Esophagus squamous epithelium (tissue), 5 donors: ENCODE measurements at regions not wholly inside any gene's neighbourhood (a gene's known extent, or its start where the extent isn't known, plus 50 kb on each side); places are given as distances from the start of the nearest gene placed in this dataset.

Source experiments
- DNase-seq: peaks from one replicate; lab custom pipeline; 2025; lab: John Stamatoyannopoulos, UW
- H3K27ac ChIP-seq, 4 donors: fragments of 200-600 bp; sonication (generic); one replicate each; pipeline ENCODE4 v1.5.1; 2016 to 2019; ENCODE audit warnings: mild to moderate bottlenecking in 1 of 4
- H3K27me3 ChIP-seq, 4 donors: fragments of 200-600 bp; sonication (generic); 1 replicate in 3 of 4; 2 replicates in 1 of 4; pipeline versions ENCODE4 v1.5.1 to v1.6.0; 2017 to 2021; ENCODE audit warnings: antibody characterized with exemption in 1 of 4
- H3K36me3 ChIP-seq, 3 donors: fragments of 200-600 bp; sonication (generic); one replicate each; pipeline ENCODE4 v1.5.1; 2016 to 2019
- H3K4me1 ChIP-seq, 3 donors: fragments of 200-600 bp; sonication (generic); one replicate each; pipeline ENCODE4 v1.5.1; 2017 to 2019
- H3K4me3 ChIP-seq, 4 donors: fragments of 200-600 bp; sonication (generic); 1 replicate in 3 of 4; 2 replicates in 1 of 4; pipeline ENCODE4 v1.5.1; 2016 to 2019; ENCODE audit warnings: mild to moderate bottlenecking in 2 of 4, moderate library complexity in 1 of 4
- H3K9me3 ChIP-seq, 3 donors: fragments of 200-600 bp; sonication (generic); one replicate each; pipeline ENCODE4 v1.5.1; 2016 to 2019
- POLR2A ChIP-seq, 4 donors: fragments of 450-650 bp; IDR thresholded peaks; one replicate each; pipeline ENCODE4 v1.6.1; 2017; ENCODE audit warnings: antibody characterized with exemption in 4 of 4, mild to moderate bottlenecking in 4 of 4, moderate library complexity in 3 of 4
- WGBS, 2 donors: methylation state at CpG; one replicate each; pipeline ENCODE4 v1.1.5; 2018; 5-methylcytosine and 5-hydroxymethylcytosine counted together
- intact Hi-C: fragments of 100-400 bp; cut with DNase I; formaldehyde crosslinking; loops from one replicate; pipeline ENCODE4 v1.15.0; 2022
- TF ChIP-seq, protein P1 (sequence below), 6 experiments: fragments of 450-650 bp in 4 of 6; fragments of 200-600 bp in 2 of 6; sonication (generic) in 2 of 6; IDR thresholded peaks; one replicate each; pipeline ENCODE4 v1.5.1; 2016 to 2019; ENCODE audit warnings: antibody characterized with exemption in 6 of 6, mild to moderate bottlenecking in 4 of 6, moderate library complexity in 4 of 6
- donor health status: DM: yes; HTN: yes; CAD: no.

DNA sequence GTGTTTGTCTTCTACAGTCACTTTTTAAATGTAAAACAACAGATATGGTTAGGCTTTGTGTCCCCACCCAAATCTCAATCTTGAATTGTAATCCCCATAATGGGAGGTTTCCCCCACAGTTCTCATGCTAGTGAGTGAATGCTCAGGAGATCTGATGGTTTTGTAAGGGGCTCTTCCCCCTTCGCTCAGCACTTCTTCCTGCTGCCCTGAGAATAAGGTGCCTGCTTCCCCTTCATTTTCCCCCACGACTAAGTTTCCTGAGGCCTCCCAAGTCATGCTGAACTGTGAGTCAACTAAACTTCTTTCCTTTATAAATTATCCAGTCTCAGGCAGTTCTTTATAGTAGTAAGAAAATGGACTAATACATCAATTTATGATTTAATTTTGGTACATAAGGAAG is 118.0 kb upstream of the SNTG2 start:
- no peak for TF ChIP-seq POLR2A (IDR thresholded peaks at IDR 0.05)
- TF ChIP-seq, protein P1, sequence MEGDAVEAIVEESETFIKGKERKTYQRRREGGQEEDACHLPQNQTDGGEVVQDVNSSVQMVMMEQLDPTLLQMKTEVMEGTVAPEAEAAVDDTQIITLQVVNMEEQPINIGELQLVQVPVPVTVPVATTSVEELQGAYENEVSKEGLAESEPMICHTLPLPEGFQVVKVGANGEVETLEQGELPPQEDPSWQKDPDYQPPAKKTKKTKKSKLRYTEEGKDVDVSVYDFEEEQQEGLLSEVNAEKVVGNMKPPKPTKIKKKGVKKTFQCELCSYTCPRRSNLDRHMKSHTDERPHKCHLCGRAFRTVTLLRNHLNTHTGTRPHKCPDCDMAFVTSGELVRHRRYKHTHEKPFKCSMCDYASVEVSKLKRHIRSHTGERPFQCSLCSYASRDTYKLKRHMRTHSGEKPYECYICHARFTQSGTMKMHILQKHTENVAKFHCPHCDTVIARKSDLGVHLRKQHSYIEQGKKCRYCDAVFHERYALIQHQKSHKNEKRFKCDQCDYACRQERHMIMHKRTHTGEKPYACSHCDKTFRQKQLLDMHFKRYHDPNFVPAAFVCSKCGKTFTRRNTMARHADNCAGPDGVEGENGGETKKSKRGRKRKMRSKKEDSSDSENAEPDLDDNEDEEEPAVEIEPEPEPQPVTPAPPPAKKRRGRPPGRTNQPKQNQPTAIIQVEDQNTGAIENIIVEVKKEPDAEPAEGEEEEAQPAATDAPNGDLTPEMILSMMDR (IDR thresholded peaks at IDR 0.05), result no peak
- no peak overlapping the region for H3K27ac ChIP-seq
- peaks cover 0 to 15% (median 0%) of the 10 kb centered on the region in 3 donors for H3K4me1 ChIP-seq
- no peak for DNase-seq
- no peak overlapping the region for H3K4me3 ChIP-seq
- WGBS, 2 donors, result 50 to 53% methylated on average over 2 of the region's 2 CpGs
- H3K27me3 ChIP-seq, result peaks cover 0 to 16% (median 0%) of the 10 kb centered on the region in 4 donors
- no peaks in the 10 kb centered on the region for H3K9me3 ChIP-seq
- H3K36me3 ChIP-seq, result no peaks in the 10 kb centered on the region
- intact Hi-C loops, result no loop called here

DNA sequence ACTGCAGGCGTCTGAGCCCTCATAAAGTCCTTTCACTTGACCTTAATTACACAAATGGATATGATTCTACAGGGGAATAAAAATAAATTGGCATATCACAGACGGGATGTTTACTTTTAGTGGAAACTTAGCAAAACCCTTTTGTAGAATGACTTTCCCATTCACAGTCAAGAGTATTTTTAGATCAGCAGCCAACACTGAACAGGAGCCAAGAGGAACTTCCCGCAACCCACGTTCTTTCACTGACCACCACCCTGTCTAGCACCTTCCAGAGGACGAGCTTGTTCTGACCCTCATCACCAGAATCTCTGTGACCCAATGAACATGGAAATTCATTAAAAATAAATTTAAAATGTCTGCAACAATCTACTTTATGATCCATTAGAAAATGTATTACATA is 119.0 kb upstream of the SNTG2 start:
- Histone ChIP-seq H3K4me1 (peaks cover 0 to 15% (median 0%) of the 10 kb centered on the region in 3 donors), H3K9me3 (no peaks in the 10 kb centered on the region), H3K4me3 (no peak overlapping the region), H3K27me3 (peaks cover 0 to 16% (median 0%) of the 10 kb centered on the region in 4 donors), H3K36me3 (no peaks in the 10 kb centered on the region), H3K27ac (no peak overlapping the region)
- TF ChIP-seq, protein P1 (IDR thresholded peaks at IDR 0.05), result no peak
- TF ChIP-seq POLR2A (IDR thresholded peaks at IDR 0.05), result no peak
- intact Hi-C loops, result no loop called here
- DNase-seq, result no peak
- WGBS, 2 donors, result 10 to 28% methylated on average over 5 of the region's 5 CpGs

DNA sequence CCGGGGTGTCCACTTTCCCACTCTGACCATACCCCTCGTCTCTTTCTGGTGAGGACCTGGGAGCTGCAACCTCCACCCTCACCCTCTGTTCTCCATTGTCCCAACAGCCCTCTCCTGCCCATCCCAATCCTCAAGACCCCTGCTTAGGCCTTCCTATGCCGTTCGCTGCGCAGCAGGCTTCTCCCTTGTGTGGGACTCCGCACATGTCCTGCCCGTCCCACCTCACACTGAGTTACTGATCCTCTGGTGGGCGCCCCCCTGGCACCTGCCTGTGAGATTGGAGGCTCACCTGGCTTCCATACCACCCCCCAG is 119.5 kb upstream of the SNTG2 start:
- H3K4me1 ChIP-seq, result peaks cover 0 to 15% (median 0%) of the 10 kb centered on the region in 3 donors
- 84 to 90% methylated on average over 7 to 8 of the region's 8 CpGs for WGBS, 2 donors
- no peaks in the 10 kb centered on the region for H3K9me3 ChIP-seq
- intact Hi-C loops, result no loop called here
- TF ChIP-seq POLR2A (IDR thresholded peaks at IDR 0.05), result no peak
- TF ChIP-seq, protein P1 (IDR thresholded peaks at IDR 0.05), result no peak
- peaks cover 0 to 14% (median 0%) of the 10 kb centered on the region in 4 donors for H3K27me3 ChIP-seq
- no peak overlapping the region for H3K27ac ChIP-seq
- no peak overlapping the region for H3K4me3 ChIP-seq
- DNase-seq, result no peak
- H3K36me3 ChIP-seq, result no peaks in the 10 kb centered on the region

DNA sequence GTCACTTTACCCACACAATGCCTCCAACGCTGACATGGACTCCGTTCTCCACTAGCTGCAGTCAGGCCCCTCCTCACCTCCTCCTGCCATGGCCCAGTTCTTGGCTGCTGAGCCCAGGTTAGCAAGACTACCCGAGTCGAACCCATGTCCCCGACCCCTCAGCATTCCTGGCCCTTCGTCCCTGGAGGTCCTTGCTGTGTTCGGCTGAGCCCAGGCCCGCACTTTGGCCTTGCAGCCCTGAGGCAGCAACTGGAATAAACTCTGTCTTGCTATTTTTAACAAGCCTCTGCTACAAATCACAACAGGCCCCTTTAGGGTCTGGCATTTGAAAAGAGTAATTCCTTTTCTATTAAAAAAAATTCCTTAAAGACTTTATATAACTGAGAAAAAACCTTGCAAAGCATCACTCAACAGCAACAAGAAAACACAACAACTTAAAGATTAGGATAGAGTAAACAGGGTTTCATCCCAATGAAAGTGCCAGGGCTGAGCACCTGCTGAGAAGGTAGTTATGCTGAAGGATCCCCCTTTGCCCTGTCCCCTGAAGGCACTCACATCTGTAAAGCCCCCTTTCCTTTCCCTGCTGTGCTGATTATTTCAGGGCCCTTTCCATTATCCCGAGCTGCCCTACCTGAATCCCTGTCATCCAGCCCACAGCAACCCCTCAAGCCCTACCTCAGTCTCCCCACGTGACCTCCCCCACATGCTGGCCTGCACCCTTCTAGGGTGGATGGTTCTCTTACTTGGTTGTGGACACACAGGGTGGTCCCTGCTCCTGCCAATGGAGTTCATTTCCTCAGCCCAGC is 120.0 kb upstream of the SNTG2 start:
- no peaks in the 10 kb centered on the region for H3K9me3 ChIP-seq
- intact Hi-C loops, result no loop called here
- 68 to 72% methylated on average over 10 of the region's 10 CpGs for WGBS, 2 donors

DNA sequence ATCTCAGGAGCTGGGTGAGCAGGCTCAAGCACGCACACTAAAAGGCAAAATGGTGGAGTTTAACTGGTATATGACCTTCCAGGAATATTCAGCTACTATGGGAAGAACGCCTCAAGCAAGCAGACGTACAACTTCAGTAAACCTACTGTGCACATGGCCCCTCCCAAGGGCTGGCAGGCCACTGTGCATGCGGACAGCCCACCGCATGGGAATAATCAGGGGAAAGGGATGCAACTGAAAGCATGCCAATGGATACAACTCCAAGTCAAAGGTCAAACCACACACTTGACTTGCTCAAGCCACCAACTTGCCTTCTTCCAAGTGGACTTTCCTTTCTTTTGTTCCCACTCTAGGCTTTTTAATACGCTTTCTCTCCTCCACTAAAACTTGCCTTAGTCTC is 121.6 kb upstream of the SNTG2 start:
- Histone ChIP-seq H3K27me3 (peaks cover 0 to under 1% (median 0%) of the 10 kb centered on the region in 4 donors), H3K4me1 (peaks cover 0 to 15% (median 0%) of the 10 kb centered on the region in 3 donors), H3K36me3 (no peaks in the 10 kb centered on the region), H3K4me3 (no peak overlapping the region), H3K9me3 (no peaks in the 10 kb centered on the region), H3K27ac (no peak overlapping the region)
- intact Hi-C loops, result no loop called here
- TF ChIP-seq POLR2A (IDR thresholded peaks at IDR 0.05), result no peak
- TF ChIP-seq, protein P1 (IDR thresholded peaks at IDR 0.05), result no peak
- WGBS, 2 donors, result 78% methylated on average over 6 of the region's 6 CpGs
- DNase-seq, result no peak

More for the DNA sequence above, 120.0 kb upstream of the SNTG2 start:
- Histone ChIP-seq H3K27me3 (peaks cover 0 to 11% (median 0%) of the 10 kb centered on the region in 4 donors), H3K4me1 (peaks cover 0 to 15% (median 0%) of the 10 kb centered on the region in 3 donors), H3K4me3 (no peak overlapping the region), H3K36me3 (no peaks in the 10 kb centered on the region), H3K27ac (no peak overlapping the region)
- TF ChIP-seq POLR2A (IDR thresholded peaks at IDR 0.05), result no peak
- TF ChIP-seq, protein P1 (IDR thresholded peaks at IDR 0.05), result no peak
- DNase-seq, result no peak
